ENCODE measurements at regions not wholly inside any gene's neighbourhood (a gene's known extent, or its start where the extent isn't known, plus 50 kb on each side); places are given as distances from the start of the nearest gene placed in this dataset.

DNA sequence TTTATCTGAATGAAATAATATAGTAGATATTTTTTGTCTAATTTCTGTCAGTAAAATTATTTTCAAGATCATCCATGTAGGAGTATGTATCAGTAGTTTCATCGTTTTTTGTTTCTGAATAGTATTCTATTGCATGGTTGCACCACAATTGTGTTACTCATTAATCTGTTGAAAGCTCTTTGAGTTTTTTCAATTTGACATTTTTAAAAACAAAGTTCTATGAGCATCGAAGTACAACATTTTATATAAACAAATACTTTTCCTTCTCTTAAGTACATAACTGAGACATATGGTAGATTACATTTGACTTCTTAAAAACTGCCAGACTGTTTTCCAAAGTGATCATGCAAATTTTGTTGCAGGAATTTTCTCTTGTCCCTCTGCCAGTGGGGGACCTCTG, 1113.1 kb upstream of the CITED2 start:
- POLR2A ChIA-PET (ENCODE audit: low non-redundant PET): no interaction called here
- CTCF ChIA-PET: no interaction called here
- Histone ChIP-seq H3K27ac (ENCODE audit: low read depth, low read length, poor library complexity, severe bottlenecking) (no peak overlapping the region), H3K4me3 (ENCODE audit: low read depth, low read length, poor library complexity, severe bottlenecking) (no peak overlapping the region), H3K9me3 (ENCODE audit: low read depth, low read length, poor library complexity, severe bottlenecking) (peaks cover 17% of the 10 kb centered on the region), H3K36me3 (ENCODE audit: insufficient read depth, low read length, poor library complexity, severe bottlenecking) (no peaks in the 10 kb centered on the region), H3K27me3 (replicated peaks; ENCODE audit: insufficient read depth, low read depth, low read length, poor library complexity) (no peaks in the 10 kb centered on the region), H3K4me1 (ENCODE audit: insufficient read depth, low read length, poor library complexity, severe bottlenecking) (no peaks in the 10 kb centered on the region)
- intact Hi-C loops (cut with micrococcal nuclease; ENCODE audit: unreplicated experiment): no loop called here
- DNase-seq (ENCODE audit: low spot score): no peak
- no peak for TF ChIP-seq CTCF (conservative IDR thresholded peaks at IDR 0.05; ENCODE audit: low read depth, low read length)
- TF ChIP-seq EZH2 (IDR thresholded peaks at IDR 0.05; ENCODE audit: borderline replicate concordance, low read depth, low read length, poor library complexity, severe bottlenecking): no peak
- BruUV-seq (replicated peaks): no TSS peak

- Histone ChIP-seq H3K4me1 (ENCODE audit: insufficient read depth, low read length, poor library complexity, severe bottlenecking) (no peaks in the 10 kb centered on the region), H3K4me3 (ENCODE audit: low read depth, low read length, poor library complexity, severe bottlenecking) (no peak overlapping the region), H3K27ac (ENCODE audit: low read depth, low read length, poor library complexity, severe bottlenecking) (no peak overlapping the region), H3K36me3 (ENCODE audit: insufficient read depth, low read length, poor library complexity, severe bottlenecking) (no peaks in the 10 kb centered on the region), H3K9me3 (ENCODE audit: low read depth, low read length, poor library complexity, severe bottlenecking) (peaks cover 14% of the 10 kb centered on the region), H3K27me3 (replicated peaks; ENCODE audit: insufficient read depth, low read depth, low read length, poor library complexity) (no peaks in the 10 kb centered on the region)
- DNase-seq (ENCODE audit: low spot score): peak; percentile 28
- BruUV-seq (replicated peaks): no TSS peak
- intact Hi-C loops (cut with micrococcal nuclease; ENCODE audit: unreplicated experiment): no loop called here
- CTCF ChIA-PET: no interaction called here
- TF ChIP-seq CTCF (conservative IDR thresholded peaks at IDR 0.05; ENCODE audit: low read depth, low read length) (no peak), EZH2 (IDR thresholded peaks at IDR 0.05; ENCODE audit: borderline replicate concordance, low read depth, low read length, poor library complexity, severe bottlenecking) (no peak)
- POLR2A ChIA-PET (ENCODE audit: low non-redundant PET): no interaction called here
Measured at GRCh38 chr6:140486450-140487361, 1112.3 kb upstream of the CITED2 start.

GRCh38 chr6:140485740-140486449, 1111.4 kb upstream of the CITED2 start:
- TF ChIP-seq CTCF (conservative IDR thresholded peaks at IDR 0.05; ENCODE audit: low read depth, low read length) (no peak), EZH2 (IDR thresholded peaks at IDR 0.05; ENCODE audit: borderline replicate concordance, low read depth, low read length, poor library complexity, severe bottlenecking) (no peak)
- Histone ChIP-seq H3K27ac (ENCODE audit: low read depth, low read length, poor library complexity, severe bottlenecking) (no peak overlapping the region), H3K4me1 (ENCODE audit: insufficient read depth, low read length, poor library complexity, severe bottlenecking) (no peaks in the 10 kb centered on the region), H3K27me3 (replicated peaks; ENCODE audit: insufficient read depth, low read depth, low read length, poor library complexity) (no peaks in the 10 kb centered on the region), H3K9me3 (ENCODE audit: low read depth, low read length, poor library complexity, severe bottlenecking) (peaks cover 14% of the 10 kb centered on the region), H3K36me3 (ENCODE audit: insufficient read depth, low read length, poor library complexity, severe bottlenecking) (no peaks in the 10 kb centered on the region), H3K4me3 (ENCODE audit: low read depth, low read length, poor library complexity, severe bottlenecking) (no peak overlapping the region)
- BruUV-seq (replicated peaks): no TSS peak
- intact Hi-C loops (cut with micrococcal nuclease; ENCODE audit: unreplicated experiment): no loop called here
- peak; percentile 46 for DNase-seq (ENCODE audit: low spot score)
- ChIA-PET CTCF (no interaction called here), POLR2A (ENCODE audit: low non-redundant PET) (no interaction called here)

All from A673 (cell line).